SK-N-SH treated with all-trans-retinoic acid at 6 μM for 48 hours (cell line): ENCODE measurements at regions not wholly inside any gene's neighbourhood (a gene's known extent, or its start where the extent isn't known, plus 50 kb on each side); places are given as distances from the start of the nearest gene placed in this dataset.

Source experiments
- ATAC-seq: fragments of 200-7000 bp; cut with Tn5 transposase; 3 replicates; pipeline ENCODE4 v1.9.1; 2020; ENCODE audit warnings: mild to moderate bottlenecking, moderate library complexity
- ARNTL ChIP-seq: fragments of 450-650 bp; formaldehyde crosslinking; IDR thresholded peaks from 2 replicates; pipeline ENCODE4 v1.5.0; 2020; ENCODE audit warnings: low read depth, mild to moderate bottlenecking, moderate library complexity, borderline replicate concordance
- BACH2 ChIP-seq: fragments of 250-450 bp; sonication (Bioruptor Pico); IDR thresholded peaks from 2 replicates; pipeline ENCODE4 v1.9.0; 2021; ENCODE audit warnings: mild to moderate bottlenecking, borderline replicate concordance
- CSRNP3 ChIP-seq: fragments of 250-450 bp; sonication (Bioruptor Pico); IDR thresholded peaks from 2 replicates; pipeline ENCODE4 v1.5.1; 2021; ENCODE audit warnings: mild to moderate bottlenecking, moderate library complexity
- ESRRG ChIP-seq: fragments of 250-450 bp; sonication (Bioruptor Pico); IDR thresholded peaks from 2 replicates; pipeline ENCODE4 v1.6.1; 2021; ENCODE audit warnings: mild to moderate bottlenecking
- GLIS3 ChIP-seq: fragments of 250-450 bp; sonication (Bioruptor Pico); IDR thresholded peaks from 2 replicates; pipeline ENCODE4 v1.5.0; 2020; ENCODE audit warnings: mild to moderate bottlenecking, moderate library complexity
- ISL1 ChIP-seq: fragments of 250-450 bp; sonication (Bioruptor Pico); IDR thresholded peaks from 2 replicates; pipeline ENCODE4 v2.1.2; 2022; ENCODE audit warnings: mild to moderate bottlenecking, moderate library complexity
- OSR1 ChIP-seq: fragments of 250-450 bp; sonication (Bioruptor Pico); IDR thresholded peaks from 2 replicates; pipeline ENCODE4 v1.8.0; 2022; ENCODE audit warnings: moderate library complexity, mild to moderate bottlenecking, inconsistent platforms
- PATZ1 ChIP-seq: fragments of 250-450 bp; sonication (Bioruptor Pico); IDR thresholded peaks from 2 replicates; pipeline ENCODE4 v1.8.0; 2020; ENCODE audit warnings: mild to moderate bottlenecking, moderate library complexity, borderline replicate concordance
- PPARA ChIP-seq: fragments of 250-450 bp; sonication (Bioruptor Pico); IDR thresholded peaks from 2 replicates; pipeline ENCODE4 v1.5.0; 2020; ENCODE audit warnings: mild to moderate bottlenecking, borderline replicate concordance
- SNAI2 ChIP-seq: fragments of 250-450 bp; sonication (Bioruptor Pico); IDR thresholded peaks from 2 replicates; pipeline ENCODE4 v1.5.0; 2020; ENCODE audit warnings: mild to moderate bottlenecking, moderate library complexity
- TCF4 ChIP-seq: fragments of 250-450 bp; sonication (Bioruptor Pico); IDR thresholded peaks from 2 replicates; pipeline ENCODE4 v1.8.0; 2021; ENCODE audit warnings: mild to moderate bottlenecking, moderate library complexity, borderline replicate concordance
- TSHZ2 ChIP-seq: fragments of 250-450 bp; sonication (Bioruptor Pico); IDR thresholded peaks from 2 replicates; pipeline ENCODE4 v1.5.0; 2020; ENCODE audit warnings: mild to moderate bottlenecking, moderate library complexity
- ZC3H10 ChIP-seq: fragments of 250-450 bp; sonication (Bioruptor Pico); IDR thresholded peaks from 2 replicates; pipeline ENCODE4 v1.5.1; 2021; ENCODE audit warnings: mild to moderate bottlenecking, moderate library complexity
- ZFP3 ChIP-seq: fragments of 250-450 bp; sonication (Bioruptor Pico); IDR thresholded peaks from 2 replicates; pipeline ENCODE4 v1.5.0; 2020; ENCODE audit warnings: mild to moderate bottlenecking, moderate library complexity
- ZNF565 ChIP-seq: fragments of 450-650 bp; formaldehyde crosslinking; conservative IDR thresholded peaks from 2 replicates; pipeline ENCODE4 v1.5.0; 2020; ENCODE audit warnings: low read depth, mild to moderate bottlenecking, moderate library complexity
- ZNF70 ChIP-seq: fragments of 450-650 bp; formaldehyde crosslinking; IDR thresholded peaks from 2 replicates; pipeline ENCODE4 v1.5.0; 2020; ENCODE audit warnings: mild to moderate bottlenecking, moderate library complexity
- ZNF8 ChIP-seq: fragments of 450-650 bp; formaldehyde crosslinking; IDR thresholded peaks from 2 replicates; pipeline ENCODE4 v1.5.0; 2020; ENCODE audit warnings: mild to moderate bottlenecking, moderate library complexity

GRCh38 chr12:91630596-91631293, 448.1 kb upstream of the DCN start:
- ATAC-seq, result no peak
- TF ChIP-seq CSRNP3 (CRISPR knock-in tag) (no peak), BACH2 (no peak), PATZ1 (CRISPR knock-in tag) (no peak), SNAI2 (CRISPR knock-in tag) (no peak), PPARA (CRISPR knock-in tag) (no peak)

- TF ChIP-seq TSHZ2 (CRISPR knock-in tag) (peak; percentile 45; the same call in 1 of the 2 replicates), CSRNP3 (CRISPR knock-in tag) (0 out of 2 replicates have a peak, but pooled peaks have one; percentile 41), ZNF8 (CRISPR knock-in tag) (no peak), TCF4 (peak; percentile 48)
- no peak for ATAC-seq
Measured at GRCh38 chr12:91630083-91630482, 447.5 kb upstream of the DCN start.

- TF ChIP-seq GLIS3 (CRISPR knock-in tag), result no peak
- peak; percentile 76 for TF ChIP-seq TCF4
- no peak for ATAC-seq
Measured at GRCh38 chr12:91629440-91629839, 446.8 kb upstream of the DCN start.

GRCh38 chr12:91628656-91629055, 446.0 kb upstream of the DCN start:
- TF ChIP-seq ARNTL (CRISPR knock-in tag), result no peak
- TF ChIP-seq ISL1, result peak; percentile 17; the same call in 1 of the 2 replicates
- TF ChIP-seq ZFP3, result no peak
- no peak for ATAC-seq

- TF ChIP-seq ESRRG (no peak), GLIS3 (CRISPR knock-in tag) (no peak)
- ATAC-seq, result no peak
Measured at GRCh38 chr12:91627225-91627624, 444.6 kb upstream of the DCN start.

- TF ChIP-seq ESRRG (no peak), PPARA (CRISPR knock-in tag) (no peak), ISL1 (no peak), GLIS3 (CRISPR knock-in tag) (no peak), OSR1 (CRISPR knock-in tag) (no peak), SNAI2 (CRISPR knock-in tag) (no peak)
- ATAC-seq, result no peak
Measured at GRCh38 chr12:91622981-91623380, 440.4 kb upstream of the DCN start.

- no peak for ATAC-seq
- TF ChIP-seq ZNF70 (no peak), ZFP3 (no peak), OSR1 (CRISPR knock-in tag) (no peak), SNAI2 (CRISPR knock-in tag) (no peak), PATZ1 (CRISPR knock-in tag) (no peak), ZNF8 (CRISPR knock-in tag) (no peak), ZNF565 (CRISPR knock-in tag) (no peak), ISL1 (no peak), PPARA (CRISPR knock-in tag) (no peak), ZC3H10 (CRISPR knock-in tag) (no peak), ARNTL (CRISPR knock-in tag) (no peak), TSHZ2 (CRISPR knock-in tag) (no peak)
Measured at GRCh38 chr12:91622037-91622436, 439.4 kb upstream of the DCN start.
